Activated T-cell treated with anti-CD3 and anti-CD28 coated beads, Interleukin-2, amount 50 U/mL, for 24 hours (primary cell): ENCODE measurements at regions not wholly inside any gene's neighbourhood (a gene's known extent, or its start where the extent isn't known, plus 50 kb on each side); places are given as distances from the start of the nearest gene placed in this dataset.

ENCODE experiments used
- DNase-seq: peaks from one replicate; pipeline ENCODE4 v3.0.0-alpha.2; 2020
- H3K27ac Mint-ChIP-seq: 2 replicates; pipeline ENCODE4 v1.8.0; 2020; ENCODE audit warnings: mild to moderate bottlenecking, mixed read lengths
- H3K27me3 Mint-ChIP-seq: 2 replicates; pipeline ENCODE4 v1.8.0; 2020; ENCODE audit warnings: mixed read lengths
- H3K36me3 Mint-ChIP-seq: 2 replicates; pipeline ENCODE4 v1.8.0; 2020; ENCODE audit warnings: low read depth, mixed read lengths
- H3K4me1 Mint-ChIP-seq: 2 replicates; pipeline ENCODE4 v1.8.0; 2020; ENCODE audit warnings: low read depth, mixed read lengths
- H3K4me3 Mint-ChIP-seq: 2 replicates; pipeline ENCODE4 v1.8.0; 2020; ENCODE audit warnings: mild to moderate bottlenecking, moderate library complexity, mixed read lengths
- H3K9me3 Mint-ChIP-seq: 2 replicates; pipeline ENCODE4 v1.8.0; 2020; ENCODE audit warnings: mixed read lengths

DNA sequence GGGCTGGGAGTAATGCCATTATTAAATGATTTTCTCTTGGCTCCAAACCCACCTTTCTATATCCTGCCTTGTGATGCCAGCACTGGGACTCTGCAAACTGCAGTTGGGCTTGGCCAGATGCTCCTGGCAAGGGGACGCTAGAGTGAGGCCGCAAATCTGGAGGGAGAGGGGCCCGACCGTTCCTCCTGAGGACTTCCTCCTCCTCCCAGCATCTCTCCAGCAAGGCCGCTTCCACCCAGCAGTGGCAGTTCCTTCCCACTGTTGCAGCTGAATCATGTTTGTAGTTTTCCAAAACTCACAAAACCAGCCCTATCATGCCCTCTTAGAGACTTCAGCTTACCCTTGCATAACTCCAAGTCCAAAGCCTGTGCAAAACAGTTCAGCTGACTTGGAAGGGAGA lies 244.4 kb downstream of the FOXA2 start:
- Mint-ChIP-seq H3K27me3 (peaks cover 7% of the 10 kb centered on the region), H3K9me3 (no peaks in the 10 kb centered on the region), H3K27ac (no peak overlapping the region), H3K36me3 (no peaks in the 10 kb centered on the region), H3K4me1 (peaks cover 1% of the 10 kb centered on the region), H3K4me3 (no peak overlapping the region)
- DNase-seq, result no peak

DNA sequence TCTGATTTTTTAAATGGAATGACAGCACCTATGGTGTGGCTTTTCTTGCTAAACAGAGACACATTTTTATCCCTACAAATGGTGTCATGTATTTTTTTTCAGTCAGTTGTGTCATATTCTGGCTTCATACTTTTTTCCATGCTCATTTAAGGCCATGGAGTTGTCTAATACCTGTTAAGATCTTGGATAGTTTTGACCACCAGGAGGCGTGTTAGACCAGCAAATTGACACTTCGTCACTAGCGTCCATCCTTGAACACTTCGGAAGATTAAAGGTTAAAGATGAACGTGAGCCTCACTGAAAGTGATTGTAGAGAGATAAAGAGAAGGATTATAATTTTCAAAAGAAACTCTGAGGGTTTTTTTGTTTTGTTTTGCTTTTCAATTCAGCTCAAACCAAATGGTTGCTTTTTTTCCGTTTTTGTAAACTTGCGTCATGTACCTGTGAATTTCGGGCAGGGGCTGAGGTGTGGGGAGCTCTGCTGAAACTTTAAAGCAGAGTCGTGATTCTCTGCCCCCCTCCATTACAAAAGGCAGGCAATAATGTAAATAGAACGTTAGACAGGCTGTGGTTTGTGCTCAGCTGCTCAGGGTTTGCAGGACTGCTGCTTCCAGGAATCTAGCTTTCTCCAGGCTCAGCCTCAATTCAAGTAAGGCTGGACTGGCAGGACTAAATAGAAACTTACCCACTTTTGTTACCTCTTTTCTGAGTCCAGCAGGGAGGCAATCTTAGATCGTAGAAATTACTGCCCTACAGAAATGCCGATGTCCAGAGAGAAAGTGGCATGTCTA lies 245.1 kb downstream of the FOXA2 start:
- Mint-ChIP-seq H3K27me3 (peaks cover 7% of the 10 kb centered on the region), H3K36me3 (no peaks in the 10 kb centered on the region), H3K4me3 (no peak overlapping the region), H3K27ac (no peak overlapping the region), H3K9me3 (no peaks in the 10 kb centered on the region), H3K4me1 (peaks cover 1% of the 10 kb centered on the region)
- DNase-seq, result no peak

DNA sequence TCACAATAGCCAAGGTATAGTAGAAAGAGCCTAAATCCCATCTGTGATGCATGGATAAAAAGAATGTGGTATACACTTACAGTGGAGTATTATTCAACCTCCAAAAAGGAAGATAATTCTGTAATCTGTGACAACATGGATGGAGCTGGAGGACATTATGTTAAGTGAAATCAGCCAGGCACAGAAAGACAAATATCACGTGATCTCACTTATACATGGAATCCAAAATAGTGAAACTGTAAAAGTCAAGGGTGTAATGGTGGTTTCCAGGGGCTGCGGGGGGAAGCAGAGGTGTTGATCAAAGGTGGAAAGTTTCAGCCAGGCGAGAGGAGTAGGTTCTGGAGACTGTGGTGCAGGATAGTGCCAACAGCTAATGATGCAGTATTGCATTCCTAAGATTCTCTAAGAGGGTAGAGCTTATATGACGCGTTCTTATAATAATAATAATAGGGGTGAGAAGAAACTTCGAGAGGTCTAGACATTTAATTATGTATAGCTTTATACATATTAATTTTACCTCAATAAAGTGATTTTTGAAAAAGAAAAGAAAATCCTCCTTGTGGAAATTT lies 246.1 kb downstream of the FOXA2 start:
- no peak for DNase-seq
- no peak overlapping the region for H3K4me3 Mint-ChIP-seq
- H3K4me1 Mint-ChIP-seq, result peaks cover 1% of the 10 kb centered on the region
- peaks cover 7% of the 10 kb centered on the region for H3K27me3 Mint-ChIP-seq
- no peak overlapping the region for H3K27ac Mint-ChIP-seq
- H3K9me3 Mint-ChIP-seq, result no peaks in the 10 kb centered on the region
- no peaks in the 10 kb centered on the region for H3K36me3 Mint-ChIP-seq

DNA sequence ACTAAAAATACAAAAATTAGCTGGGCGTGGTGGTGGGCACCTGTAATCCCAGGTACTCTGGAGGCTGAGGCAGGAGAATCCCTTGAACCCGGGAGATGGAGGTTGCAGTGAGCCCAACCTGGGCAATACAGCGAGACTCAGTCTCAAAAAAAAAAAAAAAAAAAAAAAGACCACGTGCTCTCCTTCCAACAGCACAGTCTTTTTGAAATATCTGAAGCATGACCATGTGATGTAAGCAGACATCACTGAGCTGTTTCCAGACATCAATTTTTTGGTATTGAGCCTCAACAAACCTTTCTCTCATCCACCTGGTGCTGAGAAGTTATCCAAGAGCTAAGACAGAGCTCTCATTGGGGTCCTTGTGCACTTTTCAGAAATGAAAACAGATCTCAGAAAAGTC lies 249.2 kb downstream of the FOXA2 start:
- no peak overlapping the region for H3K27ac Mint-ChIP-seq
- no peak overlapping the region for H3K4me3 Mint-ChIP-seq
- H3K9me3 Mint-ChIP-seq, result no peaks in the 10 kb centered on the region
- H3K27me3 Mint-ChIP-seq, result peaks cover 12% of the 10 kb centered on the region
- peaks cover 1% of the 10 kb centered on the region for H3K4me1 Mint-ChIP-seq
- no peak for DNase-seq
- no peaks in the 10 kb centered on the region for H3K36me3 Mint-ChIP-seq

DNA sequence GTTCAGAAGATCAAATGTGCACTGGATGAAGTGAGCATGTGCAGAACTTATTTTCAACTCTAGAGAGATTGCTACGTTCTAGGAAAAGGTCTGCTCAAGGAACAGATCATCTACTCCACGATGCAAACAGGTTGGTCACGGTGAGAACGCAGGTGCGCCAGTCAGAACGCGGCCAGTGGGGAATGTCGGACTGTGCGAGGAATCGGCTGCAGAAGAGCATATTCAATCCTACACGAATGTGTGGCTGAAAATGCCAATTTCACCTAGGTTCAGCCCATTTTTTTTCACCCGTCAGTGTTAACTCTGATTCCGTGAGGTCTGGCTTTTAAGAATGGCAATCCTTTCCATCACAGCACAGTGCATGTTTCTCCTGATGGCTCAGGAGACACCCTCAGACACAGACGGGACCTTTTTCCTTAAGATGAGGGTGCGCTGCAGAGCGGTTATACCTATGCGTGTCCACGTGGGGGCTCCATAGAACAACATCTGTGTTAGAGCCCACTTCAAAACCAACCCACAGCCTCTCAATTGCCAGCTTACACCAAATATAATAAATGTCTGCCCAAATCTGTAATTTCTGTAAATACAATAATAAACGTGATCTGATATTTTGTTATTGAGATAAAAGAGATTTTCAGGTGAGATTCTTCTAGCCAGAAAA lies 250.4 kb downstream of the FOXA2 start:
- peaks cover 5% of the 10 kb centered on the region for H3K27me3 Mint-ChIP-seq
- H3K27ac Mint-ChIP-seq, result no peak overlapping the region
- H3K9me3 Mint-ChIP-seq, result no peaks in the 10 kb centered on the region
- no peaks in the 10 kb centered on the region for H3K4me1 Mint-ChIP-seq
- DNase-seq, result peak; percentile 33
- H3K36me3 Mint-ChIP-seq, result no peaks in the 10 kb centered on the region
- H3K4me3 Mint-ChIP-seq, result no peak overlapping the region

DNA sequence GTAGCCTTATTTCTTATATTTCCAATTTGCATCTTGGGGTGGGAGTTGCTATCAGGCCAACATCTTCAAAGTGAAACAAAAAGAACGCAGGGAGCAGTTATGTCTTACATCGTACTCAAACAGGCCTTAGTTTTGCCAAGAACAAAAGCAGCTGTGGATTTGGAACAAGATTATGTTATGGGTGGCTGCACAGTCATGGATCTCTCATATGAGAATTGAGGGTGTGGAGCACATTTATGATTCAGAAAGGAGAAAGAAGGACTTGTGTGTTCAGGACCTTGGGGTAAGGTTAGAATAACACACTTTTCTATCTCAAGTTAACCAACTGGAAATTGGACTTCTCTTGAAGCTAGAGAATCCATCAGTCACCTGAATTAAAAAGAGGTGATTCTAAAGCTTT lies 259.9 kb downstream of the FOXA2 start:
- Mint-ChIP-seq H3K9me3 (peaks cover 3% of the 10 kb centered on the region), H3K27me3 (no peaks in the 10 kb centered on the region), H3K4me1 (no peaks in the 10 kb centered on the region), H3K4me3 (no peak overlapping the region), H3K36me3 (no peaks in the 10 kb centered on the region), H3K27ac (no peak overlapping the region)
- DNase-seq, result no peak

DNA sequence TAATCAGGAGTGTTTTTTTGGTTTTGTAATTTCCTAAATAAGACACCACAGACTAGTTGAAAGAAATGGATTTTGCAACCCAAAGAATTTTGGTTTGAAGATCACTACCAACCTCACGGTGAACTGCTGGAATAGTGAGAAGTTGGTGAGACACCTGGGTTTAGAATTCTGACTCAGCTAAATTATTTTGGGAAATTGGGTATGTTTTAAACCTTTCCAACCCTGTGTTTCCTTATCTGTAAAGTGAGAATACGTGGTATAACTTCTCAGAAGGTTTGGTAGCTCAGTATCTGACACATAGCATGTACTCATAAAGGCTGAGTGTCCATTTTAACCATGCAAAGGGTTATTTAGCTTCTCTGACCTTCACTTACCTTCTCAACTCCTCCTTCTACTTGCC lies 261.9 kb downstream of the FOXA2 start:
- no peak overlapping the region for H3K4me3 Mint-ChIP-seq
- no peaks in the 10 kb centered on the region for H3K36me3 Mint-ChIP-seq
- H3K27me3 Mint-ChIP-seq, result no peaks in the 10 kb centered on the region
- H3K4me1 Mint-ChIP-seq, result no peaks in the 10 kb centered on the region
- peaks cover 3% of the 10 kb centered on the region for H3K9me3 Mint-ChIP-seq
- no peak for DNase-seq
- no peak overlapping the region for H3K27ac Mint-ChIP-seq

DNA sequence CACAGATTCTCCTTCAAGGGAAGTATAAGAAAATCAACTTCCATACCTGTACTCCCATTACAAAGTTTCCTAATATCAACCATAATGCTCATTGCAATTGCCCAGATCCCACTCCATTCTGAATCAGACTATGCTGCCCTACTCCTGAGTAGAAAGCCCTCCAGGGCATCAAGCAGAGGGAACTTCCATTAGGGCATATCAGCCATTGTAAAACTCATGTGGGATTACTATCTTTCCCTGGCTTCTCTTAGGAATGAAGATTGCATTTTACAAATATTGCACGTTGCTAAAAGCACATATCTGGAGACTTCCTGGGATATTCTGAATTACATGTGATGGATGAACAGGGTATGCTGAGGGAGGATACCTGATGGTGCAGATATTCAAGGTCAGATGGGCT lies 263.2 kb downstream of the FOXA2 start:
- no peaks in the 10 kb centered on the region for H3K27me3 Mint-ChIP-seq
- H3K4me1 Mint-ChIP-seq, result no peaks in the 10 kb centered on the region
- no peak overlapping the region for H3K27ac Mint-ChIP-seq
- no peaks in the 10 kb centered on the region for H3K9me3 Mint-ChIP-seq
- no peaks in the 10 kb centered on the region for H3K36me3 Mint-ChIP-seq
- H3K4me3 Mint-ChIP-seq, result no peak overlapping the region
- DNase-seq, result no peak

DNA sequence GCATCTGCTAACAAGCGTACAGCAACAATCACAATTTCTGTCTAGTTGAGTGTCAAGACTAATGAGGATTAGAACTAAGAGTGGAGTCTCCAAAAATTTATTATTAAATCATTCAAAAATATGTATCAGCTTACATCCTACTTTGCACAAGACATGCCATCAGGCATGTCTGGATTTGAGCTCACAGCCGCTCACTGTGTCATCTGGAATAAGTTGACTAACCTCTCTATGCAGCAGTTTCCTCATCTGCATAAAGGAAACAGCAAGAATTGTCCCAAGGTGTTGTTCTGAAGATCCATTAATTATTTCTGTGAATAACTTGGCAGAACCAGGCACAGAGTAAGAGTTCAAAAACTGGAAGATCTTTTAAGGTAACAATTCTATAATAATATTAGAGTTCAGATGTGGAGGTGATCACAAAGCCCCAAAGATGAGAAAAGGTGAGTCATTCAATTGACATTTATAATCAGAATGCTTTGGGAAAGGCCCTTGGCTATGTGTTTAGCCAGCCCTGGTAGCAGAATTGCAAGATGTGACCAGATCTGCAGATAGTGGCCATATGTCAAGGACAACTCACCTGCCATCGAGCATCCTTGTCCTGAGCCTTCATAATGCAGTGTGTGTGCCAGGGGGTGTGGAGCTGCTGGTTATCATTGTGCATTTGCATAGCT lies 264.0 kb downstream of the FOXA2 start:
- DNase-seq, result no peak
- no peaks in the 10 kb centered on the region for H3K4me1 Mint-ChIP-seq

DNA sequence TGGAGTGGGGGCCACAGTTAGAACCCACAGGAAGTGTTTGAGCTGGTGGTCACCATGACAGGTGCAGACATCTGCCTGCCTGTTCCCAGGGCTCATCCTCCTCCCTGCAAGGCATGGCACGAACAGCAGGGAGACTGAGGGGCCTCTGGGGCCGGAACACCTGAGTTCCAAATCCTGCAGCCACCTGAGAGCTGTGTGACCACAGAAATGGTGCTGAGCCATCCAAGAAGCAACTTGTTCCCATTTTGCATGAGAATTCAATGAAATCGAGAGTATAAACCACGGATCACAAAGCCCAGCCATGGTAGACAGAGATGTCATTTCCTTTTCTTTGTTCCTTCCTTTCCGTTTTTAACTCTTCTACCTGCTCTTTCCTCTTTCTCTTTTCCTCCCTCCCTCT lies 268.6 kb downstream of the FOXA2 start:
- no peaks in the 10 kb centered on the region for H3K27me3 Mint-ChIP-seq
- H3K4me3 Mint-ChIP-seq, result no peak overlapping the region
- H3K9me3 Mint-ChIP-seq, result no peaks in the 10 kb centered on the region
- no peaks in the 10 kb centered on the region for H3K36me3 Mint-ChIP-seq
- no peak overlapping the region for H3K27ac Mint-ChIP-seq
- H3K4me1 Mint-ChIP-seq, result no peaks in the 10 kb centered on the region
- no peak for DNase-seq

More for the DNA sequence above, 264.0 kb downstream of the FOXA2 start:
- no peak overlapping the region for H3K27ac Mint-ChIP-seq
- H3K4me3 Mint-ChIP-seq, result no peak overlapping the region
- H3K36me3 Mint-ChIP-seq, result no peaks in the 10 kb centered on the region
- H3K27me3 Mint-ChIP-seq, result no peaks in the 10 kb centered on the region
- no peaks in the 10 kb centered on the region for H3K9me3 Mint-ChIP-seq

DNA sequence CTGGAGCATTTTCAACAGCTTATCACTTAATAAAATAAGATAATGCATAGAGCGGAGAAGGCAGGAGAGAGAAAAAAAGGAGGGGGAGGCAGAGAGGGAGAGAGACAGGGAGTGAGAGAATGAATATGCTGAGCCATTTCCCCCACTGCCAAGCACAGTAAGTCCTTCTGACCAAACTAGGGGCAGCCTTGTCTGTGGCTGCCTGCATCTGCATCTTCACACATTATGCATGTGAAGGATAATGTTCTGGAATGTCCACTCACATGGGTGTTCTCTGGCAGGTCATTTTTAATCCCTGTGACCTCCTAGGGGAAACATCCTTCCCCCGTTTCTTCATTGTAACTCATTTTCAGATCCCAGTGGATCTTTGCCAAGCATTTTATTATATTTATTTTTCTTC lies 269.3 kb downstream of the FOXA2 start:
- Mint-ChIP-seq H3K4me3 (no peak overlapping the region), H3K9me3 (no peaks in the 10 kb centered on the region), H3K27me3 (no peaks in the 10 kb centered on the region), H3K4me1 (no peaks in the 10 kb centered on the region), H3K27ac (no peak overlapping the region), H3K36me3 (no peaks in the 10 kb centered on the region)
- DNase-seq, result no peak

DNA sequence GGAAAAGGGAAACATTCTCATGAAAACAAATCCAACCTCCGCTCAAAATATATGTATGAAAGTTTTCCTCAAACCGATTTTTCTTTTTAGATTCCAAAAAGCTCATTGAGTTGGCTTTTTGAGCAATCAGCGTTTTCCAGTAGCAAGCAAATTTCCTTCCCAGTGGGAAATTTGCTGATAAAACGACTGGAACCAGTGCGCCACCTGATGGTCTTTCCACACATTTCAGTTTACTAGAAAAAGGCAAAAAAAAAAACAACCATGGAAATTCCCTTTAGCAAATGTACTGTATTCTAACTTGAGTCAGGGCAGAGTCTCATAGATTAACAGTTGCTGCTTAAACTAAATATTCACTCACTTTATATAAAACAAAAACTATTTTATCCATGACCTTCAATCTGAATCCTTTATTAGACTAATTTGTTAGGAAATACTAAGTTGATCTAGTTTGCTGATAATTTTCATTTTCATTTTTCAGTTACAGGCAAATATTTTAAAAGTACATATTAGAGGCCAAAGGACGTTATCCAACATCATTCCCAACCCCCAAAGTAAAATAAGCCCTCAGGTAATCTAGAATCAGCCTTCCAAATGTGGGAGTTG lies 271.5 kb downstream of the FOXA2 start:
- no peak overlapping the region for H3K4me3 Mint-ChIP-seq
- H3K4me1 Mint-ChIP-seq, result no peaks in the 10 kb centered on the region
- no peak overlapping the region for H3K27ac Mint-ChIP-seq
- no peaks in the 10 kb centered on the region for H3K9me3 Mint-ChIP-seq
- H3K36me3 Mint-ChIP-seq, result no peaks in the 10 kb centered on the region
- no peak for DNase-seq
- H3K27me3 Mint-ChIP-seq, result no peaks in the 10 kb centered on the region

DNA sequence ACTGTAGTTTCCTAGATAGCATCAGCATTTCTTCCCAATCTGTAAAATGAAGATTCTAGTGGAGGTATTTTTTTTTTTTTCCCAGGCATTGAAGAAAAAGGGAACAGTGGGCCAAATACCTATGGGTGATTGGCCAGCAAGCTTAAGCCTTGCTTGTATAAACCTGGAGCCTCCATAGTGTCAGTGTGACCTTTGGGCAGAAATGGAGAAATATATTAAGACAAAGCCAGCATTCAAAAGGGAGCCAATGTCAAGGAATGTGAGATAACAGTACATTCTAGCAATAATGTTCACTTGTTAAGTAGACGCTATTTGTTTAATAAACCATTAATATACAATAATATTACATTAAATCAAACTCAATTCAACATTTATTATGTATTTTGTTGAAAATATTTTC lies 275.4 kb downstream of the FOXA2 start:
- Mint-ChIP-seq H3K4me3 (no peak overlapping the region), H3K27ac (no peak overlapping the region), H3K27me3 (no peaks in the 10 kb centered on the region), H3K9me3 (no peaks in the 10 kb centered on the region), H3K36me3 (no peaks in the 10 kb centered on the region), H3K4me1 (no peaks in the 10 kb centered on the region)
- DNase-seq, result no peak

DNA sequence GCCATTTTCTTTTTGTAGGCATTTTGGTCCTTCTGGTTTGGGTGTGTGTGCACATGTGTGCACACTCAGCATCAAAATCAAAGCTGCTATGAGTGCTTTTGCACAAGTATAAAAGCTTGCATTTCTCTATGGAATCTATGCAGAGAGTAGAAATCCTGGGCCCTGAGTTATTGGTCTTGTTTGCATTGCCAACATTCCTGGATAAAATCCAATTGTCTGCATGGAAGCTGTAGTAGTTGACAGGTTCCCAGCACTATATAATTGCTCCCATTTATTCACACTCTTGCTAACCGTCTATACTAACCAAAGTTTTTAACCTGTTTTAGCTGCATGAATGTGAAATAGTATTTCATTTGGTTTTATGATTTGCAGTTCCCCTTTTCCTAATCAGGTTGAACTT lies 277.0 kb downstream of the FOXA2 start:
- H3K4me3 Mint-ChIP-seq, result no peak overlapping the region
- no peaks in the 10 kb centered on the region for H3K27me3 Mint-ChIP-seq
- no peak overlapping the region for H3K27ac Mint-ChIP-seq
- H3K9me3 Mint-ChIP-seq, result peaks cover 3% of the 10 kb centered on the region
- no peaks in the 10 kb centered on the region for H3K4me1 Mint-ChIP-seq
- no peaks in the 10 kb centered on the region for H3K36me3 Mint-ChIP-seq
- no peak for DNase-seq
